Activated CD4-positive, alpha-beta T cell treated with anti-CD3 and anti-CD28 coated beads for 48 hours (primary cell): ENCODE measurements at regions not wholly inside any gene's neighbourhood (a gene's known extent, or its start where the extent isn't known, plus 50 kb on each side); places are given as distances from the start of the nearest gene placed in this dataset.
A peak's percentile ranks its signal among the peaks of the same experiment; 100 is the strongest.

ENCODE experiments used
- DNase-seq: peaks from one replicate; pipeline ENCODE4 v3.0.0-alpha.2; 2020

- DNase-seq = no peak
These were observed 146.8 kb downstream of the SMAD6 start for GRCh38 chr15:66848686-66849392.

DNA sequence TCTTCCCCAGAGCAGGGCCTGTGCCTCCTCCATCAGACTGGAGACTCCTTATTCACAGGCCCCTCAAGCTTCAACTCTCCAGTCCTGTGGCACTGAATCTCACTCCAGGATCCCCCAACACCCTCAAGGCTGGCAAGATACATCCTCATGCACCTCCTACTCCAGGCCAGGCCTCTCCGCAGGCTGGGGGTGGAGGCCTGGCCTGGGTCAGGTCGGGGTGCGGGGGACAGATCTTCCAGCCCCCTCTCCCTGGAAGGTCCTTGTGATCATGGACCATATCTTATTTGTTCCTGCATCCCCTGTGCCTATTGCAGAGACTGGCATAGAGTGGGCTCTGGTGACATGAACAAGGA lies 147.3 kb downstream of the SMAD6 start:
- DNase-seq = no peak

- no peak for DNase-seq
These were observed 147.7 kb downstream of the SMAD6 start for GRCh38 chr15:66849746-66850077.

GRCh38 chr15:66850078-66850991 lies 148.3 kb downstream of the SMAD6 start:
- DNase-seq = no peak

- DNase-seq = no peak
These were observed 148.9 kb downstream of the SMAD6 start for GRCh38 chr15:66850996-66851310.

- peak; percentile 89 for DNase-seq
These were observed 149.5 kb downstream of the SMAD6 start for GRCh38 chr15:66851311-66852063.

GRCh38 chr15:66852064-66852905 lies 150.2 kb downstream of the SMAD6 start:
- DNase-seq = no peak

DNA sequence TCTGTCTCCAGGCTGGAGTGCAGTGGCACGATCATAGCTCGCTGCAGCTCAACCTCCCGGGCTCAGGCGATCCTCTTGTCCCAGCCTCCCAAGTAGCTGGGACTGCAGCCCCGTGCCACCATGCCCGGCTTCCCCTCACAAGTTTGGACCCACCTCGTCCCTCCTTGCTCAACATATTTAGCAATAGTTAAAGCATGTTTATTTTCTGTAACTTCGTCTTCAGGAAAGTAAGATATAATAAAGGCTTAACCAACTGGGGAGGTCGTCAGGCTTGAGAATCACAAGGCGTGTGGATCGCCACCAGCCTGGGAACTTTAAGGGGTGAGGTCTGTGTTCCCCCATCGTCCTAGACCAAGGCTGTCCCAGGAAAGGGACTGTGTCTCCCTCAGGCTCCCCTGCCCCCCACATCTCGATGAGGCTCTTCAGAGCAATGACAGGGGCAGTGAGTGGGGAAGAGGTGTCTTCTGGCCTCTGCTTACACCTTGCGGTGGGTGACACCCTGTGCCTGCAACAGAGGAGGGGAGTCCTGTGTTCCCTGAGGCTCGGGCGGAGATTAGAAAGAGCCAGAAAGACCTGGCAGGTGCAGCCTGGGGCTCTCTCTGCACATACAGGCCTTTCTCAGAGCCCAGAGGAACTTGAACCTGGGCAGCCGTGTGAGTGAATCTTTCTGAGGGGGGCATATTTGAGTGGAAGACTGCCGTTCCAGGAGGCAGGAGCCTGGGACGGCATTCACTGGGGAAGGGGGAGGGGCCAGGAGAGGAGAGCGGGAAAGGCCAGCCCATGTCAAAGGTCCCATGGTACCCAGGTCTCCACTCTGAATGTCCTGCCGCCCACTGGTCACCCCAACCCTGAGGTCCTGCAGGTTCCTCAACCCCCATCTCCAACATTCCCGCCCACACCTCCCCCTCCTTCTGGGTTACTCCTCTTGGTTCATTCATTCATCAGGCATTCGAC lies 152.3 kb downstream of the SMAD6 start:
- DNase-seq = no peak

GRCh38 chr15:66855041-66855440 lies 153.0 kb downstream of the SMAD6 start:
- DNase-seq = no peak

GRCh38 chr15:66857694-66858093 lies 155.7 kb downstream of the SMAD6 start:
- DNase-seq = no peak

DNA sequence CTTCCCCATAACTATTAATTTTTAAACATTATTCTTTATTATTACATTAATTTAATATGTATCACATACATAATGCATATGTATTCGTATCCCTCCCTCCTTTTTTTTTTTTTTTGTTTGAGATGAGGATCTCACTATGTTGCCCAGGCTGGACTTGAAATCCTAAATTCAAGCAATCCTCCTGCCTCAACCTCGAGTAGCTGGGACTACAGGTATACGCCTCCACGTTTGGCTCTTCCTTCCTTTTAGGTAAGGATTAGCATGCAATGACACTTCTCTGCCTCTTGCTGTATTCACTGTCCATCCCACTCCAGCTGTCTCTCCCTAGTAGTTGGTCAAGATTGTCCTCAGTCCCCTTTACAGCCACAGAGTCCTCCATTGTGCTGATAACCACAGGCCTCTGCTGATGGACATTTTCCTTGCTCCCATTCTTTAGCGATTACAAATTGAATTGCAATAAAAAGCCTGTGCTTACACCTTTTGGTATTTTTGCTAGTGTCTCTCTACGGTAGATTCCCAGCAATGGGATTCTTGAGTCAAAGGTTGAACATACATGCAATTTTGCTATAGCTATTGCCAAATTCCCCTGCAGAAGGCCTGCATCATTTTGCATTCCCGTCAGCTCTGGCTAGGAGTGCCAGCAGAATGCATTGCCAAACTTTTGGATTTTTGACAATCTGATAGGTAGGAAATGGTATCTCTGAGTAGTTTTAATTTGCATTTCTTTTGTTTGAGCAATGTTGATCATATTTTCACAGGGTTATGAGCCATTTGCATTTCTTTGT lies 156.6 kb downstream of the SMAD6 start:
- DNase-seq = no peak

DNA sequence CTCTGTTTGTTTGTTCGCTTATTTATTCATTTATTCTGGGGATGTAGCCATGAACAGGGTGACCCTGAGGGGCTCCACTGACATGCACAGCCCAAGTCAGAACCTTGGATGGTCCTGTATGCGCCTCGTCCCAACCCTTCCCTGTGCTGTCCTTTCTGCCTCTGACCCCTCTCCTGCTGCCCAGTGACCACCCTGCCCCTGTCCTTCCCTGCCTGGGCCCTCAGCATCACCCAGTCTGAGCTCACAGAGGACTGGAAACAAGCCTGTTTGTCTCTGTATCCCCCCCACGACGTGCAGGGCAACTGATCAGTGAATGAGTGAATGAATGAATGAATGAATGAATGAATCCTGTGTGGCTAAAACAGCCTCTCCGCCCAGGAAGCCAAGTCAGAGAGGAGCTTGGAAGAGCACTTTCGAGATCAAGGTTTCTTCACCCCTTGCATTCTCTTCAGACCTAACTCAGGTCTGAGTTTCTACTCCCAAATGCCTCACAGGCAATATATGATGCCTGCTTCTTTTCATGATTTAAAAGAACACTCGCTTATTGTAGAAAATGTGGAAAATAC lies 157.7 kb downstream of the SMAD6 start:
- no peak for DNase-seq

- DNase-seq = no peak
These were observed 158.8 kb downstream of the SMAD6 start for GRCh38 chr15:66860844-66861243.

DNA sequence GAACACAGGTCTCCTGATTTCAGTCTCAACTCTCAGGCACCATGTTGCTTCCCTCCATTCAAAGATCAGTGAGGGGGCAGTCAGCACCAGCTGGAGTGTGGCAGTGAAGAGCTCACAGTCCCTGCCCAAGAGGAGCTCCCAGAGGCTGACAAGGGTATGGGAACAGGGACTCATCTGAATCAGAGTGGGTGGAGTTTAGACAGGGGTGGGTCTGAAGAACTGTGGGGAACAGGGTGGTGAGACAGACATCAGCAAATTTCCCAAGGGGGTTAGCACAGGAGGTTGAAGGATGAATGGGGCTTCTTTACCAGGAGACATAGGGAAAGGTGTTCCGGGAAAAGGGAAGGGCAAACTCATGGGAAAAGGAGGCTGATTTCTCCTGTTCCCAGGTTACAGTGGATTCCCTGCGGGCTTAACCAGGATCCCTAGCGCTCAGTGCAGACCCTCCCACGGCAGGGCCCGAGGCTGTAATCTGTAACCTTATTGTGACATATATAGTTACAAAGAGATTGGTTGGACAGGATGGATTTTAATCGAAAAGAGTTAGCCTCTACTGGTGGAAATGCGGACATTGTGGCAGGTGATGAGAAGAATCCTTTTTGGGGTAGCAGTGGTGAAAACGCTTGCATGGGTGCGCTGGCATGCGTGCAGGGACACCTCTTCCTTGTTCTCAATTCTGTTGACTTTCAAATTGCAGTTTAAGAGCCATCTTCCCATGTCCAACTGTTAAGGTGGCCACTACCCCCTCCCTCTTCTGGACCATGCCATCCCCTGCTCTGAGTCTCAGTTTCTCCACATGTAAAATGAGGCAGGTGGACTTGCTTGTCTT lies 160.3 kb downstream of the SMAD6 start:
- no peak for DNase-seq

GRCh38 chr15:66862940-66863335 lies 160.9 kb downstream of the SMAD6 start:
- peak; percentile 88 for DNase-seq

DNA sequence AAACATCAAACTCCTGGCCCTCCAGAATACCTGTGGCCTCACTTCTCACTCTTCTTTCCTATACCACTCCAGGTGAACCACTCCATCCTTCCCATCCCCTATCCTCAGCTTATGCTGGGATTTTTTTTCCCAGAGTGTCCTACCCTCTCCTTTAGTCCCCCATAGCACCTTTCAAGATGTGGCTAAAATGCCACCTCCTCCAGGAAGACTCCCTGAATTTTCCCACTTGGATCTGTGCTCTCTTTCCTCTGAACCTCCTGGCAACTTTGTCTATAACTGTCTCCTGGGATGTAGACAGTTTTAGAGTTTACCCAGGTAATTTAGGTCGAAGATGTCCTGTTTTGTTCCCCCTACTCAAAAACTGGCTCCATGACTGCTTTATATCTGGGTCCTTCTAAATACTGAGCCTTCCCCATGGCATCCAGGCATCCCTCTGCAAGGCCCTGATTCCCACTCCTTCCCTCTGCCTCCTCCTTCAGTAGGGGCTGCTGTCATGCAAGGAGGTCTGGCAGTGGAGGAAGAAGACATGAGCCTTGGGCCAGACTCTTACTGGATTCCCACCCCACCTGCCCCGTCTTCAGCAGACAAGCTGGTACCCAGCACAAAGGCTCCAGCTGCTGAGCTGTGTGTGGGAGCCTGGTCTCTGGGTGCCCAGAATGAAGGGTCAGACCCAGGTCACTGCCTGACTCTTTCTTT lies 161.5 kb downstream of the SMAD6 start:
- DNase-seq = no peak

DNA sequence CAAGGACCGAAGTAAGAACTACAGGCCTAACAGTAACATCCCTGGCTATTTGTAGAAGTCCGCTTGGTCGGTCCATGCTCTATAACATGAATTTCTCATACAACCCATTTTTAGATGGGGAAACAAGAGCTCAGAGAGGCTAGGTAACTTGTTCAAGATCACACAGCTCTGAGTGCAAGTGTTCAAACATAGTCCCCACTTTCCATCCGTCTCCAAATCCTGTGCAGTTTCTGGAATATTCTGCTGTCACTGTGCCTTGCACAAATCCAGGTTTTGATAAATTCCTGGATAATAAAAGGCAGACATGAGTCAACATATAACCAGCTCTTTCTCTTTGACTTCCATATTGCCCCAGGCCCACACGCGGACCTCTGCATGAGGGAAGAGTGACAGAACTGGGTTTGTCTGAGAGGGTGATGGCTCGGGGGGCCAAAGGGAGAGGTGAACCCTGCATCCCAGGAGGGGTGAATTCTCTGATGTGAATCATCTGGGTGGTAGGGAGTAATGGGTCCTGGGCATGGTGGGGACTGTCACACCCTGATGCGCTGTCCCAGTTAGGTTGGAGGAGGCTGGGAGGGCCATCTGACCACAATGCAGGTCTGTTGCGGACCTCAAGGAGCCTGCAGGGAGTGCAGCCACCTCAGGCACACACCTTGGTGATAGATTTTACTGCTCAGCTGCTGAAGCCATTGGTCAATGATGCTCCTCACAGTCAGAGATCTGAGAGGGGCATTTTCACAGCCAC lies 162.2 kb downstream of the SMAD6 start:
- DNase-seq = no peak

DNA sequence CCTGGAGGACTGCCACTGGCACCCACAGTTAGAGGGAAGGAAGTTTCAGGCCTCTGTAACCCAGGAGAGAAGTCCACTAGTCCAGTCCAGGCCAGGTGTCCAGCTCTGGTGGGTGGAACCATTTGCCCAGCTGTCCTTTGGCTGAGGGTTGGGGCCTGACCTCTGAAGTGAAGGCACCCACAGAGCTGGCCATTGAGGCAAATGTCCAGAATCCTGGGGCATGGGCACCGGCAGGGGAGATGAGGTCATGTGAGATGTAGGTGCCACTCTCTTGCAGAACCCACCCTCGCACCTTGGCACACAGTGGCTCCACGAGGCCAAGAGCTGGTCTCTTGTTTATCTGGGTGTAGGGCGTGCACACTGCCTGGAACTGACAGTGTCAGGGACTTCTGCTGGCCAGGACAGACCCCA lies 162.8 kb downstream of the SMAD6 start:
- no peak for DNase-seq
